A673 (cell line): ENCODE measurements at regions not wholly inside any gene's neighbourhood (a gene's known extent, or its start where the extent isn't known, plus 50 kb on each side); places are given as distances from the start of the nearest gene placed in this dataset.

Source experiments
- BruUV-seq: library from RNA; stranded (reverse); fragments of 400-500 nt; replicated peaks from 2 replicates; lab custom pipeline; 2021; lab: Mats Ljungman, UMichigan
- CTCF ChIA-PET: fragments of 300-600 bp; sonication (Branson Sonifier 250); formaldehyde crosslinking; loops from one replicate; lab custom pipeline; 2022; ENCODE audit warnings: antibody characterized with exemption; lab: Charles Lee
- POLR2A ChIA-PET: fragments of 300-600 bp; sonication (Branson Sonifier 250); formaldehyde crosslinking; loops from one replicate; lab custom pipeline; 2022; ENCODE audit warnings: antibody characterized with exemption; ENCODE audit not compliant: low non-redundant PET; lab: Charles Lee
- DNase-seq: peaks from one replicate; pipeline ENCODE4 v3.0.0-alpha.2; 2015; ENCODE audit warnings: low spot score
- H3K27ac ChIP-seq: fragments of 200-600 bp; sonication (generic); 2 replicates; pipeline ENCODE4 v1.5.1; 2016; ENCODE audit warnings: mixed run types, low read depth, mild to moderate bottlenecking, mixed read lengths, antibody characterized with exemption, low read length; ENCODE audit not compliant: poor library complexity, severe bottlenecking
- H3K27me3 ChIP-seq: fragments of 200-600 bp; sonication (generic); replicated peaks from 2 replicates; pipeline ENCODE4 v1.6.1; 2017; ENCODE audit warnings: mixed run types, low read depth, mild to moderate bottlenecking, mixed read lengths, antibody characterized with exemption, low read length; ENCODE audit not compliant: insufficient read depth, poor library complexity
- H3K36me3 ChIP-seq: fragments of 200-600 bp; sonication (generic); 2 replicates; pipeline ENCODE4 v1.6.1; 2016; ENCODE audit warnings: mixed run types, mild to moderate bottlenecking, mixed read lengths, antibody characterized with exemption, low read length; ENCODE audit not compliant: insufficient read depth, poor library complexity, severe bottlenecking
- H3K4me1 ChIP-seq: fragments of 200-600 bp; sonication (generic); 2 replicates; pipeline ENCODE4 v1.6.1; 2017; ENCODE audit warnings: mixed run types, mild to moderate bottlenecking, mixed read lengths, antibody characterized with exemption, low read length; ENCODE audit not compliant: insufficient read depth, poor library complexity, severe bottlenecking
- H3K4me3 ChIP-seq: fragments of 200-600 bp; sonication (generic); 2 replicates; pipeline ENCODE4 v1.5.1; 2016; ENCODE audit warnings: low read depth, mixed run types, mild to moderate bottlenecking, mixed read lengths, low read length; ENCODE audit not compliant: poor library complexity, severe bottlenecking
- H3K9me3 ChIP-seq: fragments of 200-600 bp; sonication (generic); 2 replicates; pipeline ENCODE4 v1.6.1; 2016; ENCODE audit warnings: mixed run types, low read depth, mild to moderate bottlenecking, mixed read lengths, antibody characterized with exemption, low read length; ENCODE audit not compliant: poor library complexity, severe bottlenecking
- CTCF ChIP-seq: fragments of 300-800, 200-600 bp; sonication (generic); conservative IDR thresholded peaks from 2 replicates; pipeline ENCODE4 v1.5.1; 2017; ENCODE audit warnings: low read depth, mild to moderate bottlenecking, antibody characterized with exemption, low read length, moderate library complexity, mixed read lengths
- EZH2 ChIP-seq: fragments of 200-600 bp; sonication (generic); IDR thresholded peaks from 2 replicates; pipeline ENCODE4 v1.6.1; 2017; ENCODE audit warnings: borderline replicate concordance, low read depth, mild to moderate bottlenecking, mixed read lengths, antibody characterized with exemption, low read length; ENCODE audit not compliant: poor library complexity, severe bottlenecking
- intact Hi-C: fragments of 100-400 bp; cut with micrococcal nuclease; formaldehyde crosslinking; loops from one replicate; pipeline ENCODE4 v1.10.0; 2022; ENCODE audit not compliant: unreplicated experiment

- TF ChIP-seq CTCF, result no peak
- no peak for TF ChIP-seq EZH2
- H3K4me1 ChIP-seq, result no peaks in the 10 kb centered on the region
- no peaks in the 10 kb centered on the region for H3K27me3 ChIP-seq
- no peak for DNase-seq
- BruUV-seq, result no TSS peak
- H3K36me3 ChIP-seq, result no peaks in the 10 kb centered on the region
- intact Hi-C loops, result loop anchor here (10.0 kb wide), 1 partner anchor 64 kb away; no protein-coding TSS in a partner anchor
- ChIA-PET POLR2A (no interaction called here), CTCF (no interaction called here)
- H3K27ac ChIP-seq, result no peak overlapping the region
- H3K9me3 ChIP-seq, result no peaks in the 10 kb centered on the region
- H3K4me3 ChIP-seq, result no peak overlapping the region
Observed at GRCh38 chr16:13858873-13859580, 60.9 kb upstream of the ERCC4 start.

GRCh38 chr16:13863075-13863765 is 56.7 kb upstream of the ERCC4 start:
- H3K4me1 ChIP-seq, result no peaks in the 10 kb centered on the region
- DNase-seq, result no peak
- CTCF ChIA-PET, result no interaction called here
- H3K4me3 ChIP-seq, result no peak overlapping the region
- no peak overlapping the region for H3K27ac ChIP-seq
- no peaks in the 10 kb centered on the region for H3K36me3 ChIP-seq
- H3K27me3 ChIP-seq, result peaks cover 2% of the 10 kb centered on the region
- intact Hi-C loops, result no loop called here
- no TSS peak for BruUV-seq
- no peaks in the 10 kb centered on the region for H3K9me3 ChIP-seq
- POLR2A ChIA-PET, result no interaction called here
- TF ChIP-seq EZH2 (no peak), CTCF (no peak)

DNA sequence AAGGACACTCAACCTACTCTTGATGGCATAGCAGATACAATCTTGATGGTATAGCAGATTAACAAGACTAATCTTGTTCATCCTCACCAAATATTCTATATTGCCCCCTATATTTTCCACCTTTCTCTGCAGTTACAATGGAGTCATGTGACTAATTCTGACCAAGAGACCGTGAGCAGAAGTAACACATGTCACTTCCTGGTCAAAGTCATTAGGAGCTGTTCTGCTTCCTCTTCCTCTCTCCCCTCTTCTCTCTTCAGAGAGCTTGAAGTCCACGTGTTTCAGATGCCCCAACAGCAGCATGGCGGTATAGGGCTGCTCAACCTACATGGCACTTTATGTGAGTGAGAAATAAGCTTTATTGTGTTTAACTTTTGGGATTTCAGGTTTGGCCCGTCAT is 55.3 kb upstream of the ERCC4 start:
- intact Hi-C loops, result no loop called here
- BruUV-seq, result no TSS peak
- CTCF ChIA-PET, result interaction anchor here (0.7 to 0.8 kb wide), 2 partner anchors 9 to 11 kb away, joined by 3 to 9 read pairs; no protein-coding TSS in a partner anchor
- Histone ChIP-seq H3K4me3 (no peak overlapping the region), H3K27me3 (peaks cover 6% of the 10 kb centered on the region), H3K27ac (no peak overlapping the region), H3K9me3 (no peaks in the 10 kb centered on the region), H3K36me3 (no peaks in the 10 kb centered on the region), H3K4me1 (no peaks in the 10 kb centered on the region)
- POLR2A ChIA-PET, result no interaction called here
- TF ChIP-seq CTCF, result no peak
- no peak for TF ChIP-seq EZH2
- DNase-seq, result no peak
